ENCODE measurements at regions not wholly inside any gene's neighbourhood (a gene's known extent, or its start where the extent isn't known, plus 50 kb on each side); places are given as distances from the start of the nearest gene placed in this dataset.

DNA sequence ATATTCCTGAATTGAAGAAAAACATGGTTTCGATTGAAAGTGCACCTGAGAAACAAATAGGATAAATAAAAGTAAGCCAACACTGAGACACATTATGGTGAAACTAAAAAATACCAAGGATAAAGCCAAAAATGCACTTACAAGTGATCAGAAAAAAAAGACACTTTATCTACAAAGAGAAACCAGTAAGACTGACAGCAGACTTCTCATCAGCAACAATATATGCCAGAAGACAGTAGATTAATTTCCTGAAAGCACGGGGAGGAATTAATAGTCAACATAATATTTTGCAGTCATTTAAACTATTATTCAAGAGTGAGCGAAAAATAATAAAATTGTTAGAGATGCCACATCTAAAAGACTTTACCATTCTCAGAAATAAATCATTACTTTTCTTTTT lies 172.7 kb upstream of the MAST4 start:
- TF ChIP-seq FOXM1 (CRISPR knock-in tag; IDR thresholded peaks at IDR 0.05) (no peak), CTCF (CRISPR knock-in tag; IDR thresholded peaks at IDR 0.05) (no peak), PBX3 (CRISPR knock-in tag; IDR thresholded peaks at IDR 0.05; ENCODE audit: borderline replicate concordance) (no peak)
